ENCODE measurements at regions not wholly inside any gene's neighbourhood (a gene's known extent, or its start where the extent isn't known, plus 50 kb on each side); places are given as distances from the start of the nearest gene placed in this dataset.

DNA sequence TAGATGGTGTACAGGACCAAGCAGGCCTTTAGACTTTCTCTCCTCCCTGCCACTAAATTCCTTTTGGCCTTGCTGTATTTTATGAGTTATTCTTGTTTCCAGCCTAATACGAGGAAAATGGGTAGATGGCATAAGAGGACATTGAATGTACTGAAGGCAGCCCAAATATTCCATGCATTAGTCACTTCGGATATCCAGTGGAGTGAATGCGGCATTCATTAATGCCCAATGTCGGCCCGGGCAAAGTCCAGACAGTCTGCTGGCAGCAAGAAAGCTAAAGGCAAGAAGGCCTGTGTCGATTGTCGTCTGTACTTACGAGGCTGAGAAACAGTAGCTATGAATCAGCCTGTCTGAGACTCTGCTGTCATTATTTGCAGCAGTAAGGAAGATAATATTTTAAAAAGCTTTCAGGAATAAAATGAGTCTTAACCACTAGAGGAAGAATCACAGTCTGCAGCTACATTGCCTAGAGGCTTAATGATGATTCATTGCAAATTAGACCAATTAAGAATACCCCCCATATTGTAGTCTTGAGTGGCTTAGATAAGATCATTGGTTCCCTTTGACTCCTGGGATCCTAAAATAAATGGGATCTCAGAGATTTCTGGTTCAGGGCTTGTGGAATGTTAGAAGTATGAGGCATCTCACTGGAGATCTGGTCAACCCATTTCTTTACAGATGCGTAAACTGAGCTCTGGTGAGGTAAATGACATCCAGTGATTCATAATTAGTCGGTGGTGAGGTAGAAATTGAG is 534.1 kb upstream of the JAG1 start:
- TF ChIP-seq, protein P1, sequence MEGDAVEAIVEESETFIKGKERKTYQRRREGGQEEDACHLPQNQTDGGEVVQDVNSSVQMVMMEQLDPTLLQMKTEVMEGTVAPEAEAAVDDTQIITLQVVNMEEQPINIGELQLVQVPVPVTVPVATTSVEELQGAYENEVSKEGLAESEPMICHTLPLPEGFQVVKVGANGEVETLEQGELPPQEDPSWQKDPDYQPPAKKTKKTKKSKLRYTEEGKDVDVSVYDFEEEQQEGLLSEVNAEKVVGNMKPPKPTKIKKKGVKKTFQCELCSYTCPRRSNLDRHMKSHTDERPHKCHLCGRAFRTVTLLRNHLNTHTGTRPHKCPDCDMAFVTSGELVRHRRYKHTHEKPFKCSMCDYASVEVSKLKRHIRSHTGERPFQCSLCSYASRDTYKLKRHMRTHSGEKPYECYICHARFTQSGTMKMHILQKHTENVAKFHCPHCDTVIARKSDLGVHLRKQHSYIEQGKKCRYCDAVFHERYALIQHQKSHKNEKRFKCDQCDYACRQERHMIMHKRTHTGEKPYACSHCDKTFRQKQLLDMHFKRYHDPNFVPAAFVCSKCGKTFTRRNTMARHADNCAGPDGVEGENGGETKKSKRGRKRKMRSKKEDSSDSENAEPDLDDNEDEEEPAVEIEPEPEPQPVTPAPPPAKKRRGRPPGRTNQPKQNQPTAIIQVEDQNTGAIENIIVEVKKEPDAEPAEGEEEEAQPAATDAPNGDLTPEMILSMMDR (conservative IDR thresholded peaks at IDR 0.05; ENCODE audit: low read depth, low read length) = no peak
- H3K27me3 ChIP-seq (ENCODE audit: insufficient read depth, low read depth) = no peaks in the 10 kb centered on the region
- H2AFZ ChIP-seq (ENCODE audit: low read depth) = no peak overlapping the region
- H3K4me1 ChIP-seq (ENCODE audit: low read depth, poor library complexity, severe bottlenecking) = no peaks in the 10 kb centered on the region
- H3K4me2 ChIP-seq = no peak overlapping the region
- no peaks in the 10 kb centered on the region for H4K20me1 ChIP-seq (ENCODE audit: insufficient read depth)
- H3K9ac ChIP-seq = no peak overlapping the region
- H3K79me2 ChIP-seq (ENCODE audit: insufficient read depth, low read depth) = no peaks in the 10 kb centered on the region
- H3K4me3 ChIP-seq (IDR thresholded peaks at IDR 0.05; ENCODE audit: insufficient read depth, low read depth, low read length) = no peak overlapping the region
- no peak overlapping the region for H3K27ac ChIP-seq
- no peaks in the 10 kb centered on the region for H3K36me3 ChIP-seq (ENCODE audit: insufficient read depth)

DNA sequence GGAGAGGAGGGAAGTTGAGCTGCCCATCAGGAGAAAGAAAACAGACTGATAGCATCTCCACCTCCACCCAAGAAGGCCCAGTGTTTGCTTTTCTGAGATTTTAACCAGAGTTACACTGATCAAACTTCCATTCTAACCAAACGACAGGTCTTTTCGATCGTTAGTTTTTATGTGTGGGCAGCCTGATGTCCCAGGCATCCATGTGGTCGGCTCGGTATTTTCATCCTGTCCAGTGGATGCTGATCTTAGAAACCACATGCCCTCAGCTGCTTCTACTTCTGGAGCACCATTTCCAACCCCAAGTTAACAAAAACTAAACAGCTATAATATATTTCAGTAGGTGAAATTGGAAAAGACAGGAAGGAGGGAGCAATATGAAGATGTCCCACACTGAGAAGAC is 536.8 kb upstream of the JAG1 start:
- H3K9ac ChIP-seq = no peak overlapping the region
- no peaks in the 10 kb centered on the region for H3K79me2 ChIP-seq (ENCODE audit: insufficient read depth, low read depth)
- H3K4me1 ChIP-seq (ENCODE audit: low read depth, poor library complexity, severe bottlenecking) = no peaks in the 10 kb centered on the region
- H3K4me2 ChIP-seq = no peak overlapping the region
- TF ChIP-seq, protein P1 (conservative IDR thresholded peaks at IDR 0.05; ENCODE audit: low read depth, low read length) = no peak
- H3K27ac ChIP-seq = no peak overlapping the region
- no peak overlapping the region for H2AFZ ChIP-seq (ENCODE audit: low read depth)
- H3K4me3 ChIP-seq (IDR thresholded peaks at IDR 0.05; ENCODE audit: insufficient read depth, low read depth, low read length) = no peak overlapping the region
- H4K20me1 ChIP-seq (ENCODE audit: insufficient read depth) = no peaks in the 10 kb centered on the region
- H3K36me3 ChIP-seq (ENCODE audit: insufficient read depth) = no peaks in the 10 kb centered on the region
- no peaks in the 10 kb centered on the region for H3K27me3 ChIP-seq (ENCODE audit: insufficient read depth, low read depth)

DNA sequence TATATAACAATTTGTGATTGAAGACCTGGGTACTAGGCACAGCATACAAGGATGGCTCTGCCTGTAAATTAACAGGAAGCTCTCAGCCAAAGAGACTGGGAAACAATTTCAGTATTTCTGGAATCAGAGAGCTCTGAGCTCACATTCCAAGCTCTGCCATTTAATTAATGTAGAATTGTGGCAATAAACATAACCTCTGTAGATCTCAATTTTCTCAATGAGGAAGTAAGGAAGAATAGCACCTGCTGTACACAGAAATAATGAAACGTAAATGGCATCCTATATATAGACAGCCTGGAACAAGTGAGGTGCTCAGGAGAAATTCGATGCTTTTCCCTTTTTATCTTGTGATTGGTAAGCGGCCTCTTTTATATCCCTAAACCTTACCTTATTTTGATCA is 538.5 kb upstream of the JAG1 start:
- Histone ChIP-seq H3K9ac (no peak overlapping the region), H3K27me3 (ENCODE audit: insufficient read depth, low read depth) (no peaks in the 10 kb centered on the region), H3K27ac (no peak overlapping the region), H3K4me2 (no peak overlapping the region), H3K79me2 (ENCODE audit: insufficient read depth, low read depth) (no peaks in the 10 kb centered on the region), H3K4me1 (ENCODE audit: low read depth, poor library complexity, severe bottlenecking) (no peaks in the 10 kb centered on the region), H2AFZ (ENCODE audit: low read depth) (no peak overlapping the region), H3K4me3 (IDR thresholded peaks at IDR 0.05; ENCODE audit: insufficient read depth, low read depth, low read length) (no peak overlapping the region), H4K20me1 (ENCODE audit: insufficient read depth) (no peaks in the 10 kb centered on the region), H3K36me3 (ENCODE audit: insufficient read depth) (no peaks in the 10 kb centered on the region)
- TF ChIP-seq, protein P1 (conservative IDR thresholded peaks at IDR 0.05; ENCODE audit: low read depth, low read length) = no peak

DNA sequence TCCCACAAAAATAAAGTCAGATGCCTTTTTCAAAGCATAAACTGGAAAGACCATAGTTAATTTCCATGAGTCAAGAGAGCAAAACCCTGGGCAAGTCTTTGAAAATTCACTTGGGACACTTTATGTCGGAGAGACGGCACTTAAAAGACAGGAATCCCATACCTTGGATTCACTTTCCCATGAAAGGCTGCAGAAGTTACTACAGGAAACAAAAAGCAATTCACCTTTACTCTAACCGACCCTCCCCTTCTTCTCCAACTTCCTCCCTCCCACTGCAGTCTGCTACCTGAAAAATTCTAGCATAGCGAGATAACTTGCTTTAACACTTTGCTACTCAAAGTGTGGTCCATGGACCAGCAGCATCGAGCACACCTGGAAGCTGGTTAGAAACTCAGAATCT is 539.1 kb upstream of the JAG1 start:
- Histone ChIP-seq H3K27ac (no peak overlapping the region), H3K27me3 (ENCODE audit: insufficient read depth, low read depth) (no peaks in the 10 kb centered on the region), H3K79me2 (ENCODE audit: insufficient read depth, low read depth) (no peaks in the 10 kb centered on the region), H4K20me1 (ENCODE audit: insufficient read depth) (no peaks in the 10 kb centered on the region), H3K9ac (no peak overlapping the region), H3K4me2 (no peak overlapping the region), H3K36me3 (ENCODE audit: insufficient read depth) (no peaks in the 10 kb centered on the region), H2AFZ (ENCODE audit: low read depth) (no peak overlapping the region), H3K4me3 (IDR thresholded peaks at IDR 0.05; ENCODE audit: insufficient read depth, low read depth, low read length) (no peak overlapping the region), H3K4me1 (ENCODE audit: low read depth, poor library complexity, severe bottlenecking) (no peaks in the 10 kb centered on the region)
- TF ChIP-seq, protein P1 (conservative IDR thresholded peaks at IDR 0.05; ENCODE audit: low read depth, low read length) = no peak

All from KMS-11 (cell line).